ENCODE measurements at regions not wholly inside any gene's neighbourhood (a gene's known extent, or its start where the extent isn't known, plus 50 kb on each side); places are given as distances from the start of the nearest gene placed in this dataset.
"Not testable (repeated sequence)": the region's sequence is repeated elsewhere in the genome, so short reads cannot be mapped to it uniquely, and the experiment has no call there.

- Histone ChIP-seq H3K9me3 (no peaks in the 10 kb centered on the region), H3K4me3 (no peak overlapping the region), H3K27me3 (peaks cover 9% of the 10 kb centered on the region; the same call in 1 of the 2 replicates), H3K36me3 (no peaks in the 10 kb centered on the region)
- DNase-seq = no peak
Observed at GRCh38 chr9:36521148-36521547, 51.5 kb upstream of the MELK start.

- H3K4me3 ChIP-seq = no peak overlapping the region
- peaks cover 22% of the 10 kb centered on the region for H3K27me3 ChIP-seq
- no peak for DNase-seq
- H3K36me3 ChIP-seq = no peaks in the 10 kb centered on the region
- H3K9me3 ChIP-seq = no peaks in the 10 kb centered on the region
Observed at GRCh38 chr9:36517131-36517530, 55.6 kb upstream of the MELK start.

- DNase-seq = no peak
- Histone ChIP-seq H3K36me3 (no peaks in the 10 kb centered on the region), H3K27me3 (peaks cover 7% of the 10 kb centered on the region)
Observed at GRCh38 chr9:36504156-36504555, 68.5 kb upstream of the MELK start.

GRCh38 chr9:36503172-36504088 lies 69.3 kb upstream of the MELK start:
- Histone ChIP-seq H3K4me3 (no peak overlapping the region), H3K9me3 (no peaks in the 10 kb centered on the region), H3K36me3 (no peaks in the 10 kb centered on the region), H3K27me3 (peaks cover under 1% of the 10 kb centered on the region; the same call in 1 of the 2 replicates)
- no peak for DNase-seq

More at GRCh38 chr9:36504156-36504555, 68.5 kb upstream of the MELK start:
- Histone ChIP-seq H3K4me3 (no peak overlapping the region), H3K9me3 (no peaks in the 10 kb centered on the region)

GRCh38 chr9:36501727-36502126 lies 71.0 kb upstream of the MELK start:
- Histone ChIP-seq H3K9me3 (no peaks in the 10 kb centered on the region), H3K36me3 (no peaks in the 10 kb centered on the region), H3K4me3 (no peak overlapping the region), H3K27me3 (no peaks in the 10 kb centered on the region)
- DNase-seq = no peak

GRCh38 chr9:36500931-36501330 lies 71.8 kb upstream of the MELK start:
- not testable (repeated sequence) for H3K9me3 ChIP-seq, H3K4me3 ChIP-seq, DNase-seq, H3K36me3 ChIP-seq, H3K27me3 ChIP-seq

GRCh38 chr9:36499174-36499890 lies 73.4 kb upstream of the MELK start:
- no peak for DNase-seq
- Histone ChIP-seq H3K36me3 (no peaks in the 10 kb centered on the region), H3K27me3 (0 out of 2 replicates have a peak, but pooled peaks cover 2% of the 10 kb centered on the region), H3K9me3 (no peaks in the 10 kb centered on the region), H3K4me3 (no peak overlapping the region)

GRCh38 chr9:36493564-36493963 lies 79.1 kb upstream of the MELK start:
- not testable (repeated sequence) for H3K36me3 ChIP-seq, DNase-seq, H3K9me3 ChIP-seq, H3K4me3 ChIP-seq, H3K27me3 ChIP-seq

GRCh38 chr9:36492865-36493264 lies 79.8 kb upstream of the MELK start:
- Histone ChIP-seq H3K9me3 (no peaks in the 10 kb centered on the region), H3K4me3 (peak overlapping the region; percentile 10), H3K36me3 (no peaks in the 10 kb centered on the region), H3K27me3 (0 out of 2 replicates have a peak, but pooled peaks cover 2% of the 10 kb centered on the region)
- DNase-seq = no peak

GRCh38 chr9:36489453-36489852 lies 83.2 kb upstream of the MELK start:
- no peak for DNase-seq
- H3K36me3 ChIP-seq = no peaks in the 10 kb centered on the region
- no peaks in the 10 kb centered on the region for H3K9me3 ChIP-seq
- H3K27me3 ChIP-seq = no peaks in the 10 kb centered on the region
- no peak overlapping the region for H3K4me3 ChIP-seq

GRCh38 chr9:36488389-36488756 lies 84.3 kb upstream of the MELK start:
- peak; percentile 22 for DNase-seq
- Histone ChIP-seq H3K27me3 (no peaks in the 10 kb centered on the region), H3K9me3 (no peaks in the 10 kb centered on the region), H3K4me3 (peak overlapping the region; percentile 61), H3K36me3 (no peaks in the 10 kb centered on the region)

GRCh38 chr9:36487482-36488388 lies 85.0 kb upstream of the MELK start:
- H3K4me3 ChIP-seq = peak overlapping the region; percentile 61
- H3K36me3 ChIP-seq = no peaks in the 10 kb centered on the region
- DNase-seq = peak; percentile 100
- H3K27me3 ChIP-seq = no peaks in the 10 kb centered on the region
- no peaks in the 10 kb centered on the region for H3K9me3 ChIP-seq

- Histone ChIP-seq H3K27me3 (no peaks in the 10 kb centered on the region), H3K4me3 (peak overlapping the region; percentile 83), H3K36me3 (no peaks in the 10 kb centered on the region), H3K9me3 (no peaks in the 10 kb centered on the region)
- peak; percentile 79 for DNase-seq
Observed at GRCh38 chr9:36486933-36487481, 85.7 kb upstream of the MELK start.

GRCh38 chr9:36486329-36486932 lies 86.3 kb upstream of the MELK start:
- Histone ChIP-seq H3K27me3 (no peaks in the 10 kb centered on the region), H3K9me3 (no peaks in the 10 kb centered on the region), H3K36me3 (no peaks in the 10 kb centered on the region), H3K4me3 (peak overlapping the region; percentile 83)
- peak; percentile 64 for DNase-seq

GRCh38 chr9:36485647-36486328 lies 85.7 kb upstream of the RNF38 start:
- no peak for DNase-seq
- no peaks in the 10 kb centered on the region for H3K27me3 ChIP-seq
- H3K36me3 ChIP-seq = no peaks in the 10 kb centered on the region
- H3K4me3 ChIP-seq = peak overlapping the region; percentile 83
- H3K9me3 ChIP-seq = no peaks in the 10 kb centered on the region

GRCh38 chr9:36484124-36484523 lies 84.1 kb upstream of the RNF38 start:
- Histone ChIP-seq H3K4me3 (no peak overlapping the region), H3K36me3 (no peaks in the 10 kb centered on the region)
- DNase-seq = no peak

More at GRCh38 chr9:36484124-36484523, 84.1 kb upstream of the RNF38 start:
- Histone ChIP-seq H3K27me3 (no peaks in the 10 kb centered on the region), H3K9me3 (no peaks in the 10 kb centered on the region)
